Heart left ventricle (tissue), 16 donors: ENCODE measurements at regions not wholly inside any gene's neighbourhood (a gene's known extent, or its start where the extent isn't known, plus 50 kb on each side); places are given as distances from the start of the nearest gene placed in this dataset.
"Not testable (repeated sequence)": the region's sequence is repeated elsewhere in the genome, so short reads cannot be mapped to it uniquely, and the experiment has no call there.

Experiments used
- ATAC-seq, 4 donors: fragments of 200-7000 bp; cut with Tn5 transposase; one replicate each; pipeline ENCODE4 v1.9.1; 2020 to 2022; ENCODE audit warnings: moderate library complexity in 4 of 4, mild to moderate bottlenecking in 3 of 4, moderate number of reproducible peaks in 1 of 4
- DNase-seq, 5 donors: peaks; one replicate each; pipeline ENCODE4 v3.0.0-alpha.2; 2020
- H3K27ac ChIP-seq, 12 donors: fragments of 200-600 bp; sonication (generic) in 4 of 12; one replicate each; pipeline versions ENCODE4 v1.5.0 to v1.8.0; 2016 to 2022; ENCODE audit warnings: mild to moderate bottlenecking in 2 of 12
- H3K27me3 ChIP-seq, 9 donors: fragments of 200-600 bp; sonication (generic) in 2 of 9; one replicate each; pipeline versions ENCODE4 v1.5.1 to v1.8.0; 2016 to 2022; ENCODE audit warnings: mild to moderate bottlenecking in 3 of 9
- H3K36me3 ChIP-seq, 9 donors: fragments of 200-600 bp; sonication (generic) in 2 of 9; one replicate each; pipeline versions ENCODE4 v1.5.0 to v1.8.0; 2018 to 2022; ENCODE audit warnings: mild to moderate bottlenecking in 2 of 9
- H3K4me1 ChIP-seq, 12 donors: fragments of 200-600 bp; sonication (generic) in 4 of 12; one replicate each; pipeline versions ENCODE4 v1.5.0 to v1.8.0; 2016 to 2022; ENCODE audit warnings: mild to moderate bottlenecking in 3 of 12
- H3K4me3 ChIP-seq, 12 donors: fragments of 200-600 bp; sonication (generic) in 4 of 12; one replicate each; pipeline versions ENCODE4 v1.5.0 to v1.8.0; 2017 to 2022; ENCODE audit warnings: mild to moderate bottlenecking in 9 of 12, moderate library complexity in 4 of 12
- H3K9me3 ChIP-seq, 12 donors: fragments of 200-600 bp; sonication (generic) in 4 of 12; one replicate each; pipeline versions ENCODE4 v1.5.0 to v1.8.0; 2016 to 2022; ENCODE audit warnings: mild to moderate bottlenecking in 1 of 12
- WGBS, 4 donors: extraction: QIAGEN DNeasy Blood & Tissue Kit in 2 of 4; methylation state at CpG; one replicate each; pipeline versions ENCODE4 v1.1.5 to v1.1.7; 2013 to 2018; 5-methylcytosine and 5-hydroxymethylcytosine counted together
- intact Hi-C, 10 donors: fragments of 100-400 bp; cut with DNase I; formaldehyde crosslinking; loops; one replicate each; pipeline versions ENCODE4 v1.11.1 to v1.14.2; 2022
- donor health status: ischemic (EF 13 %, LVEDD 7.1; RV severe dilation, severe dysfunction).
- donor health status: healthy with polysubstance abuse.
- donor health status: DM: no; HTN: yes; CAD: no.
- donor health status: DM: no; HTN: no; CAD: no.
- donor health status: ischemic (EF 25% LVEDD 6.9; RV normal size, moderate dysfunction).
- donor health status: ischemic (EF 25% LVEDD 5.7; RV mildly dilated, moderate dysfunction).
- donor health status: healthy.
- donor health status: DM: yes; HTN: yes; CAD: no.
- donor health status: ischemic (EF 35%, LVEDD 5.7; RV mildly dilated, moderate dysfunction).
- donor health status: nonischemic (EF 11% LVEDD 7.7; RV severe dilation, severe dysfunction).
- donor health status: DM: yes; HTN: yes; CAD: no.
- donor health status: PGD.
- donor health status: ischemic (EF 29% LVEDD 5.4; RV normal size, mild dysfunction).
- donor health status: nonischemic (EF 23%, LVEDD 6.1; RV moderate dilation, normal function).

DNA sequence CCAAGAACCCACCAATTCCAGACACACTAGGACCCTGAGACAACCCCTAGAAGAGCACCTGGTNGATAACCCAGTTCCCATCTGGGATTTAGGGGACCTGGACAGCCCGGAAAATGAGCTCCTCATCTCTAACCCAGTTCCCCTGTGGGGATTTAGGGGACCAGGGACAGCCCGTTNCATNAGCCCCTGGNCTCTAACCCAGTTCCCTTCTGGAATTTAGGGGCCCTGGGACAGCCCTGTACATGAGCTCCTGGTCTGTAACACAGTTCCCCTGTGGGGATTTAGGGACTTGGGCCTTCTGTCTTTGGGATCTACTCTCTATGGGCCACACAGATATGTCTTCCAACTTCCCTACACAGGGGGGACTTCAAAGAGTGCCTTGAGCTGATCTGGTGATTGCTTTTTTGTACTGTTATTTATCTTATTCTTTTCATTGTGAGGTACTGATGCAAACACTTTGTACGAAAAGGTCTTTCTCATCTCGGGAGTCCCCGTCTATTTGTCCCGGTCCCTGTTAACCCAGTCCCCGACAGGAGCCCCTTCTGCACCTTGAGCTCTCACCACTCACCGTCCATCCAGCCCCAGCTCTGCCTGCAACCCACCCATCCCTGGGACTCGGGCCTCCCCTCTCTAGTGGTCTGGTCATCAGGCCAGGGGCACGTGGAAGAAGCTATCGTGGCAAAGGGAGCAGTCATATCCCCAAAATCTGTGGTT, 58.2 kb upstream of the PLCXD1 start:
- H3K27me3 ChIP-seq, H3K4me3 ChIP-seq, intact Hi-C loops, H3K9me3 ChIP-seq, H3K27ac ChIP-seq, DNase-seq, H3K4me1 ChIP-seq, H3K36me3 ChIP-seq: not testable (repeated sequence)
- no CpG with 5 or more reads among the region's 11 CpGs for WGBS, 4 donors
- peak in 3 of 4 donors; percentile 30 to 75 (median 67) for ATAC-seq

DNA sequence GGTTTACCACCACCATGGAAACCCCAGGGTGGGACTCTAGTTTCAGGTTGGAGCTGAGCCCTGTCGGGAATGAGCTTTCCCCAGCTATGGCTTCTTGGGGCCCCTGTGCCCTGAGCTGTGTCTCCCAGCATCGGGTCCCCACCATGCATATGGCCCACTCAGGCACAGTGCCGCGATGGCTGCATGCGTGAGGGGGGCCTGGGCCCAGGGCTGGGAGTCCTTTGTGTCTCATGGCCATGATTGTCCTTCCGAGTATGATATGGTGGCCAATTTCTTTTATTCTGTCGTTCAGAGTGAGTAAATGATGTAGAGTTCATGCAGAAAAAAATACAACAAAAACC, 57.7 kb upstream of the PLCXD1 start:
- DNase-seq, H3K27me3 ChIP-seq, H3K27ac ChIP-seq, H3K4me1 ChIP-seq, H3K4me3 ChIP-seq, H3K9me3 ChIP-seq, H3K36me3 ChIP-seq, intact Hi-C loops: not testable (repeated sequence)
- ATAC-seq, result peak in 2 of 4 donors; percentile 15 to 33
- WGBS, 4 donors, result no CpG with 5 or more reads among the region's 7 CpGs

DNA sequence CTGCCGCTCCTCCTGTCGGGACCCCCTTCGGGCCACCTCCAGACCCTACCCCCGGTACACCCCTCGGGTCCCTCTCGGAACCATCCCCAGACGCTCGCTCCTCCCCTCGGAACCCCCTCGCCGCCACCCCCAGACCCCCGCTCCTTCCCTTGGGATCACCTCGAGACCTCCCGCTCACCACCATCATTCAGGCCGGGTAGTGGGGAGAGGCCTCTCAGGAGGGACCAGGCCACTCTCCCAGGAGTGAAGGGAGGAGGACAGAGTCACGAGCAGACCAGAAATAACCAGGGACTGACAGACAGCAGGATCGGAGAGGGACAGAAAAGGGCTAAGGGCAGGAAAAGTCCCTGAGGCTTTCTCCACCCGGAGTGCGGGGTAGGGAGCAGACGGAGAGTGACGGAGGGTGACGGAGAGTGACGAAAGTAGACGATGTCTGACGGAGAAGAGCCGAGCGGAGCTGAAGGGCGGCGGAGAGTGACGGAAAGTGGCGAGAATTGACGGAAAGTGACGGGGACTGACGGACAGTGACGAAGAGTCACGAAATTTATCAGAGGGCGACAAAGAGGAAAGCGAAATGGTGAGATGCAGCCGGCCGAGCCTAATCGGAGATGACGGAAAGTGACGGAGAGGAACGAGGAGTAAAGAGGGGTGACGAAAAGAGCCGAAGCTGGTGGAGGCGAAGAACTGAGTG, 54.6 kb upstream of the PLCXD1 start:
- H3K4me3 ChIP-seq, H3K4me1 ChIP-seq, DNase-seq, H3K9me3 ChIP-seq, H3K36me3 ChIP-seq, H3K27ac ChIP-seq, H3K27me3 ChIP-seq, intact Hi-C loops: not testable (repeated sequence)
- WGBS, 4 donors, result 82% methylated on average over 20 of the region's 47 CpGs; no CpG with 5 or more reads in 3 of the 4 donors
- peak; percentile 37 to 83 (median 66) for ATAC-seq

DNA sequence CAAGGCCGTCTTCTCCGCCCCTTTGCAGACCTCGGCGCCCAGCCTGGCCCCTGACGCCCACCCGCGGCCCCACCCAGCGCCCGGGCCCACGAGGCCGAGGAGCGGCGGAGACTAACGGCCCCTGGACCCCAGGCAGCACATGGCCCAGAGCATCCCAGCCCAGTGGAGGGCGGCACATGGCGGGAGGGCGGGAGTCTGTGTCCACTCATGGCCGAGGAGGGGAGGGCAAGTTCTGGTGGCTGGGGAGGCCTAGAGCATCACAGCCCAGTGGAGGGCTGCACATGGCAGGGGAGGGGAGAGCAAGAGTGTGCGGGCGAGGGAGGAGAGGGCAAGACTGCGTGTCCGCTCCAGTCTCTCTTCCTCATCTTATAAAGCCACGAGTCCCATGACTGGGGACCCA, 53.8 kb upstream of the PLCXD1 start:
- DNase-seq, H3K27me3 ChIP-seq, H3K4me1 ChIP-seq, H3K9me3 ChIP-seq, H3K4me3 ChIP-seq, H3K36me3 ChIP-seq, intact Hi-C loops, H3K27ac ChIP-seq, ATAC-seq: not testable (repeated sequence)
- 81% methylated on average over 4 of the region's 23 CpGs; no CpG with 5 or more reads in 3 of the 4 donors for WGBS, 4 donors
